ENCODE measurements at regions not wholly inside any gene's neighbourhood (a gene's known extent, or its start where the extent isn't known, plus 50 kb on each side); places are given as distances from the start of the nearest gene placed in this dataset.
"Not testable (repeated sequence)": the region's sequence is repeated elsewhere in the genome, so short reads cannot be mapped to it uniquely, and the experiment has no call there.

DNA sequence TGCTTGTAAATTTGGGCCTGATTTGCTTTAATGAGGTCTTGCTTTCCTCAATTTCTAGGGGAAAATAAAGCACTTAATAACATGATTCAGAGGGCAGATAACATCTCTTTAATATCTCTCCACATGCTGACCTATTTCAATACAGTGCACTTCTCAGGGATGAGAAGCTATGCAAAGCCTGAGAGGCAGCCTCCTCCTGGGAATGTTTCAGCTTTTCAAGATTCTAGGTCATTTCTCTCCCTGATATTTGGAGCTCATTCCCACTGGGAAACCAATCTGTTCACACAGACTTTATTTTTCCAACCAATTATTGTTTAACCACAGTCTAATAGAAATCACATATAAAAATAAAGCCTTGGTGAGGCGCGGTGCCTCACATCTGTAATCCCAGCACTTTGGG is 67.0 kb upstream of the LSAMP start:
- DNase-seq (ENCODE audit: low read depth, low spot score): no peak

DNA sequence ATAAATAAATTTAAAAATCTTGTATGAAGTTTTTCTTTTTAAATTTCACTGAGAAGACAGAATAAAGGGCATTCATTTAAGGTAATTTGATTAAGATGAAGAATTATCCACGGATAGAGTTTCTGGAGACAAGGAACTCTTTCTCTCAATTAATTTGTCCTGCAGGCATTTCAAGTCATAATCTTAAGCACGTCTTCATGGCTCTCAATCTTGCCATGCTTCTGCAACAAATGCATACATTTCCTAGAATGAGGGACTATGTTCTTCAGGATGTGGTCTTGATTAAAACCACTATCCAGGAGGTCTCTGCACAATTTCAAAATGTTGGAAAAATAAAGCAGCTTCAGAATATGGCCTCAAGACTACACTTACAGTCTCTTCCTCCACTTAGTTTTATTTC is 67.6 kb upstream of the LSAMP start:
- no peak for DNase-seq (ENCODE audit: low read depth, low spot score)

DNA sequence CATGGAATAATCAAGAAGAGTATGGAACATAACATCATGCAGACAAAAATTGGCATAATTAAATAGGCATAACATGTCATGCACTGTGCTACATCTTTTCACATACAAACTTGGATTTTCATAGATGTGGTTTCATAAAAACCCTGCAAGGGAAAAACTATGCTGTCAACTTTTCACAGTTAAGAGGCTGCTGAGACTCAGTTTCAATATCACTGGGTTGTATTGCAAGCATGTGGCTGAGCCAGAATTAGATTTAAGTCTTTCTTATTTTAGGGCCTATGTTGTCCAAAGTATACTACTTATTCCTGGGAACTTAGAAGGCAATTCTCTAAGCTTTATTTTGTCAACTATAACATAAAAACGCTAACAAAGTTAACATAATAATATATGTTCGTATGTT is 70.7 kb upstream of the LSAMP start:
- DNase-seq (ENCODE audit: low read depth, low spot score): no peak

GRCh38 chr3:116517308-116517707 is 72.0 kb upstream of the LSAMP start:
- DNase-seq (ENCODE audit: low read depth, low spot score): no peak

GRCh38 chr3:116519101-116519500 is 73.8 kb upstream of the LSAMP start:
- DNase-seq (ENCODE audit: low read depth, low spot score): not testable (repeated sequence)

GRCh38 chr3:116519823-116520222 is 74.5 kb upstream of the LSAMP start:
- DNase-seq (ENCODE audit: low read depth, low spot score): not testable (repeated sequence)

DNA sequence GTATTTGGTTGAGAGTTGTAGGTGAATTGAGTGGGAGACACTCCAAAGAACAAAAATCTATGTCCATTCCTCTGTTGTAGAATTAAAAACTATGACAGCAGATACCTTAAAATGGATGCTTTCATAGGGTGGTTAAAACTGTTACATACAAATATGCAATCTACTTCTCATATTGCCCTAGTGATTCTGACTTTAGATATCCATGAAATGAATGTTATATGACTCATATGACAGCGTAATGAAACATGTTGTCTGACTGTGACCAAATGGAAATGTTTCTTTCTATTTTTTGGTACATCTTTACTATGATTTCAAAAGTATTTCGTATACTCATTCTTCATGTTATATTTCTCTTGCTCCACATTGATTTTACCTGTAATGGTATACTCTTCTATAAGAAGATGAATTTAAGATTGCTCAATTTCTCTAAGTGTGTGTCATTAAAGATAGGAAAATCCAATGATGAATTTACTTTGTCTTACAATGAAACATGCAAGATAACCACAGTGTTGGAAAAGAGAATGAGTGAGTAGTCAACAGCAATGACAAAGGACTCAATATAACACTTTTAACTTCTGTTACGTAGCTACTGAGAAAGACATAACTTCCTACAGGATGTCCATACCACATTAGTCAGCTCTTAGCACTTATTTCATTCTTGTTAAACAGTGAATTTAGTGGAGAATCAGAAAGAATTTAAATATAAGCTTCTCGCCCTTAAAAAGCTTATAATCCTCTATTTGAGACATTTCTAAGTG is 79.3 kb upstream of the LSAMP start:
- no peak for DNase-seq (ENCODE audit: low read depth, low spot score)

GRCh38 chr3:116552246-116552645 is 107.0 kb upstream of the LSAMP start:
- DNase-seq (ENCODE audit: low read depth, low spot score): no peak

DNA sequence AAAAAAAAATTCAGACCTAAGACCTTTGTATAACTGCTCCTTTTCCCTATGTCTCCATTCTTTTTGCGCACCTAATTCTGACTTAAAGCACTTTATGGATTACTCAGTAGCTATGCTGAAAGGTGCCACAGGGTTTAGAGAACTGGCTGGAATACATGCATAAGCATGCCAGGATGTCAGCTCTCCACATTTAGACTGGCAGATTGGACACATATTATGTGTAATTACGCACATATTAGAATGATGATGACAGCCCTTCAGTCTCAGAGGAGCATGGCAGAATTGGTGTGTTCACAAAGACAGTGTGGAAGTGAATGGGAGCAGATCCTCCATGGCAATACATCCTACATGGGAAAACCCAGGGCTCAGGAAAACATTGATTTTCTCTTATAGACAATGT is 108.1 kb upstream of the LSAMP start:
- no peak for DNase-seq (ENCODE audit: low read depth, low spot score)

- DNase-seq (ENCODE audit: low read depth, low spot score): no peak
Observed at GRCh38 chr3:116561529-116561928, 116.2 kb upstream of the LSAMP start.

DNA sequence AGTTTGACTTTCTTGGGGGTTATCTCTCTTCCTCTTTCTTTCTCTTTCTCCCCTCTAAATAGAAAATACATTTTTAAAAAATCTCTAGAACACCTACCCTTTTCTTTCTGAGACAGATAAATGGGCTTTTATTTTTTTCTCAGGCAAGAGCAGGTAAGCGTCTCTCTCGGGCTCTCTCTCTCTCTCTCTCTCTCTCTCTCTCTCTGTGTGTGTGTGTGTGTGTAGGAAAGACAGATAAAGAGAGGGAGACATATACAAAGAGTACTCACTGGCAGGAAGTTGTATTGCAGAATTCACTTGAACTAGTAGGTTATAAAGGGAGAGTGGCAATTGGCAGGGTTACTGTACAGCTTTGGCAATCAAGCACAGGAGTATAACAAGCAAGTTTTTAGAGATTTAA is 118.1 kb upstream of the LSAMP start:
- DNase-seq (ENCODE audit: low read depth, low spot score): no peak

GRCh38 chr3:116566478-116566960 is 121.2 kb upstream of the LSAMP start:
- DNase-seq (ENCODE audit: low read depth, low spot score): no peak

- no peak for DNase-seq (ENCODE audit: low read depth, low spot score)
Observed at GRCh38 chr3:116569611-116570010, 124.3 kb upstream of the LSAMP start.

GRCh38 chr3:116579840-116580239 is 129.7 kb upstream of the TUSC7 start:
- DNase-seq (ENCODE audit: low read depth, low spot score): peak; percentile 1

- no peak for DNase-seq (ENCODE audit: low read depth, low spot score)
Observed at GRCh38 chr3:116586285-116586944, 123.2 kb upstream of the TUSC7 start.

GRCh38 chr3:116591236-116591635 is 118.3 kb upstream of the TUSC7 start:
- no peak for DNase-seq (ENCODE audit: low read depth, low spot score)

DNA sequence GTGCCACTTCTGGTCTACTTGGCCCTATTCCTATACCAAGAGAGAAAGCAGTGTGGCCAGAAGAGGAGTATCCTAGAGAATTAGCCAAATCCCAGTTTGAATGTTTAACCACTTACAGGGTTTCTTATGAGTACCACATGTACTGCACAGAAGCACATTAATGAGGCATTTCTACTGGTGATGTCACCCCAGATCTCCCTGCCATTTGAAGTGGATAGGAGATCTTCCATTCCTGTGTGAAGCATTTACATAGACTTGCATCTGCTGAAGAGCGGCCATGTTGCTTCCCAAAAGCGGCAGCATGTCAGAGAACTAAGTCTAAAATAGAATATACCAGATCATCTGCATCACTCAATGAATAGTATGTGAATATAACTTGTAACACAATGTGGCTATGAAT is 108.4 kb upstream of the TUSC7 start:
- no peak for DNase-seq (ENCODE audit: low read depth, low spot score)

DNA sequence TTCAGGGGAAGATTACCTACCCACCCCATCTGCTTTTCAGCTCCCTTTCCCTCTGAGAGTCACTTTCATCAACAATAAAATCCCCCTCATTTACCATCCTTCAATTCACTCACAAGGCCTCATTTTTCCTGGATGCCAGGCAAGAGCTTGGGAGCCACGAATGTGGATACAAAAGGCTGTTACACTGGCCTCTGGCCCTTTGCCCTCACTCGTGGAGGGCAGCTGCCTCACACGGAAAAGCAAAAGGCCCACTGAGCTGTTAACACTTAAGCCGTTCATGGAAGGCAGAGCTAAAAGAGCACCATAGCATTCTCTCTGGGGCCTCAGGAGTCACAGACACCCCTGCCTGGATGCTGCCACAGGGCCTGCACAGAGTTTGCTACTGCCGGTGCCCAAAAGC is 102.4 kb upstream of the TUSC7 start:
- no peak for DNase-seq (ENCODE audit: low read depth, low spot score)

DNA sequence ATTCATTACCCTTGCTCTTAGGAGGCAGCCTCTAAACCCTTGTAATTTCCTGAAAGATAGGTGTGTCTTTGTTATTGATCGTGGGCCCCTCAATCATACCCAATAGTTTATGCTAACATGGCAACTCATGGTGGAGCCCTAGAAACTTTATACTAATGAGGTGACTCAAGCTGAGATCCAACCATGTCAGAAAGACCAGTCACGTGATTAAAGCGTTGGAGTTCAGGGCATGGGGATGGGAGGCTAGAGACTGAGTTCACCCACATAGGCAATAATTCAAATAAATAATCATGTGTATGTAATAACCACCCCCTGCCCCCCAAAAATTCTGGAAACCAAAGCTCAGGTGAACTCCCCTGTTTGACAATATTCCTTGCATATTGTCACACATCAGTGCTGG is 99.5 kb upstream of the TUSC7 start:
- DNase-seq (ENCODE audit: low read depth, low spot score): no peak

DNA sequence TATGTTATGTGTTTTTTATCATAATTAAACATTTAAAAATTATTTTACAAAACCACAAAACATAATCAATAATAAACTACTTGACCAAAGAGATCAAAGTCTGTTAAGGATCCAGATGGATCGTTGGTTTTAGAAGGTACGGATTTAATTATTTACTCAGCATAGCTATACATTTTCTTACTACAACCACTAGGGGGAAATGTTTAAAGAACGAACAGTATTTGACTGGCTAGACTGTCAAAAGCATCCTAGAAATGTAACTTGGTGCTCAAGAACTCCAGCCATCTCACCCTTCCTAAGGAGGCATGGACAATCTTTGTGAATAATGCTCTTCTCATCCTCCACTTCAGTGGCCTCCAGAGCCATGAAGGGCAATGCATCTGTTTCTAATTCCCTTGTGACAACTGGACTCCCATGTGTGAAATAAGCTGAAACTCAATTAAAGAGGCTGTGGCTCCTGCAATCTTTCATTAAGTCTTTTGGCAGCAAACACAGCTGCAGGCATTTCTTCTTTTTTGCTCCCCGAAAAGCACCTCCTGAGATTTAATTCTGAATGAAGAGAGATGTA is 94.7 kb upstream of the TUSC7 start:
- no peak for DNase-seq (ENCODE audit: low read depth, low spot score)

GRCh38 chr3:116618138-116618537 is 91.4 kb upstream of the TUSC7 start:
- no peak for DNase-seq (ENCODE audit: low read depth, low spot score)

DNA sequence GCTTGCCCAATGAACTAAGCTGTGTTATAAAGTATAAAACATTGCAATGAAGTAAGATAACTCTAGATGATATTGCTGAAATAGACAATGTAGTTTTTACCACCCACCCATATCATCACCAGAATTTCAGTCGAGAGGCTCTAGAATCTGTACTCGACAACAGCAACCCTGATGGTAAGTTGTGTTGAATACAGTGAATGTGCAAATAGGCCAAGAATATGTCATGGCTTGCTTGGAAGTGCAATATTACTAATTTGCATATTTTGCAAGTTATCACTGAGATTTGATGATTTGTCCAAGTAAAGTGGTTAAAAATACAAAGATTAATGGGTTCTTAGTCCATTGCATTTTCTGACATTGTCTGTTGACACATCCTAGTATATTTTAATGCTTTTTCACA is 90.6 kb upstream of the TUSC7 start:
- DNase-seq (ENCODE audit: low read depth, low spot score): no peak

DNA sequence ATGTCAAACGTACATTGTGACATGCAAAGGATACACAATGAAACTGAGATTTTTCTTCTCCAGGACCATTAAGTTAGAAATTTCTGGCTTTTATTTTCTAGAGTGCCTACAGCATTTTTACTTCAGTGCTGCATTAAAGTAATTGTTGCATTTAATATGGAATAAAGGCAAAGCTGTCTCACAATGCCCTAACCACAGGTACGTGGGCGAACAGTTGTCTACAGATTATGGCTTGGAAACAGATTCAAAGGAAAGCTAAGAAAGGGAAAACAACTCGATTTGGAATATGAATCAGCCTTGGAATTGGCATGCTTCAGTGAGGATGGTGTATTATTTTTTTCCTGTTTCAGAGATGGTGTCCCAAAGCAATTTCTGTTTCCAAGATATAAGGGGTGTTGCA is 79.1 kb upstream of the TUSC7 start:
- no peak for DNase-seq (ENCODE audit: low read depth, low spot score)

Measured in smooth muscle cell of the brain vasculature (primary cell).